ENCODE measurements at regions not wholly inside any gene's neighbourhood (a gene's known extent, or its start where the extent isn't known, plus 50 kb on each side); places are given as distances from the start of the nearest gene placed in this dataset.

DNA sequence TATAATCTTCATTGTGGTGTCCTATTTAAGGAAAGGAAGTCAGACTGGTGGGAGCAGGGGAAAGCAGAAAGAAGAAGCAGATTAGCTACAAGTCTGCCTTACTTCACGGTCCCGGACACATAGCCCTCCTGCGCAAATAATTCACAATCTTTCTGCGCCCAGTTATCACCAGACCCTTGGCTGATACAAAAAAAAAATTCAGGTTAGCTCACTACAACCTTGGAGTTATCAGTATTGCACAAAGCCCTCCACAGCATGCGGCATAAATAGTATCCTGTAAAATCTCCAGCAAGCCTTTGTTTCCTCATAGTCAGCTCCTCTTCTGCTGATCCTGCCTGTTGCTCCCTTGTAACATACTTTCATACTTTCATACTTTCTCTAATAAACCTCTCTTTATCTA, 148.6 kb upstream of the FUT9 start:
- in situ Hi-C loops (cut with HindIII; ENCODE audit: low pct_unique_long_range_greater_than_20kb, low sequenced_read_pairs), result no loop called here
- no peak overlapping the region for H3K27ac ChIP-seq (ENCODE audit: low read length)
- CTCF ChIA-PET, result no interaction called here
- POLR2A ChIA-PET, result no interaction called here
- ATAC-seq (no peak), DNase-seq (ENCODE audit: low read depth, low spot score) (no peak)
- intact Hi-C loops (cut with micrococcal nuclease; ENCODE audit: unreplicated experiment), result loop anchor here (5.0 to 10.0 kb wide), 2 partner anchors 435 to 502 kb away; no protein-coding TSS in a partner anchor
- no peak for TF ChIP-seq POLR2AphosphoS5 (IDR thresholded peaks at IDR 0.05; ENCODE audit: low read depth, low read length)
- TF ChIP-seq, protein P1, sequence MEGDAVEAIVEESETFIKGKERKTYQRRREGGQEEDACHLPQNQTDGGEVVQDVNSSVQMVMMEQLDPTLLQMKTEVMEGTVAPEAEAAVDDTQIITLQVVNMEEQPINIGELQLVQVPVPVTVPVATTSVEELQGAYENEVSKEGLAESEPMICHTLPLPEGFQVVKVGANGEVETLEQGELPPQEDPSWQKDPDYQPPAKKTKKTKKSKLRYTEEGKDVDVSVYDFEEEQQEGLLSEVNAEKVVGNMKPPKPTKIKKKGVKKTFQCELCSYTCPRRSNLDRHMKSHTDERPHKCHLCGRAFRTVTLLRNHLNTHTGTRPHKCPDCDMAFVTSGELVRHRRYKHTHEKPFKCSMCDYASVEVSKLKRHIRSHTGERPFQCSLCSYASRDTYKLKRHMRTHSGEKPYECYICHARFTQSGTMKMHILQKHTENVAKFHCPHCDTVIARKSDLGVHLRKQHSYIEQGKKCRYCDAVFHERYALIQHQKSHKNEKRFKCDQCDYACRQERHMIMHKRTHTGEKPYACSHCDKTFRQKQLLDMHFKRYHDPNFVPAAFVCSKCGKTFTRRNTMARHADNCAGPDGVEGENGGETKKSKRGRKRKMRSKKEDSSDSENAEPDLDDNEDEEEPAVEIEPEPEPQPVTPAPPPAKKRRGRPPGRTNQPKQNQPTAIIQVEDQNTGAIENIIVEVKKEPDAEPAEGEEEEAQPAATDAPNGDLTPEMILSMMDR (IDR thresholded peaks at IDR 0.05), result no peak
- no peak for TF ChIP-seq TCF7L2 (IDR thresholded peaks at IDR 0.05; ENCODE audit: low read depth, low read length)
- TF ChIP-seq SIN3A (IDR thresholded peaks at IDR 0.05; ENCODE audit: borderline replicate concordance, insufficient read depth, low read depth, low read length), result no peak
- TF ChIP-seq, protein P2, sequence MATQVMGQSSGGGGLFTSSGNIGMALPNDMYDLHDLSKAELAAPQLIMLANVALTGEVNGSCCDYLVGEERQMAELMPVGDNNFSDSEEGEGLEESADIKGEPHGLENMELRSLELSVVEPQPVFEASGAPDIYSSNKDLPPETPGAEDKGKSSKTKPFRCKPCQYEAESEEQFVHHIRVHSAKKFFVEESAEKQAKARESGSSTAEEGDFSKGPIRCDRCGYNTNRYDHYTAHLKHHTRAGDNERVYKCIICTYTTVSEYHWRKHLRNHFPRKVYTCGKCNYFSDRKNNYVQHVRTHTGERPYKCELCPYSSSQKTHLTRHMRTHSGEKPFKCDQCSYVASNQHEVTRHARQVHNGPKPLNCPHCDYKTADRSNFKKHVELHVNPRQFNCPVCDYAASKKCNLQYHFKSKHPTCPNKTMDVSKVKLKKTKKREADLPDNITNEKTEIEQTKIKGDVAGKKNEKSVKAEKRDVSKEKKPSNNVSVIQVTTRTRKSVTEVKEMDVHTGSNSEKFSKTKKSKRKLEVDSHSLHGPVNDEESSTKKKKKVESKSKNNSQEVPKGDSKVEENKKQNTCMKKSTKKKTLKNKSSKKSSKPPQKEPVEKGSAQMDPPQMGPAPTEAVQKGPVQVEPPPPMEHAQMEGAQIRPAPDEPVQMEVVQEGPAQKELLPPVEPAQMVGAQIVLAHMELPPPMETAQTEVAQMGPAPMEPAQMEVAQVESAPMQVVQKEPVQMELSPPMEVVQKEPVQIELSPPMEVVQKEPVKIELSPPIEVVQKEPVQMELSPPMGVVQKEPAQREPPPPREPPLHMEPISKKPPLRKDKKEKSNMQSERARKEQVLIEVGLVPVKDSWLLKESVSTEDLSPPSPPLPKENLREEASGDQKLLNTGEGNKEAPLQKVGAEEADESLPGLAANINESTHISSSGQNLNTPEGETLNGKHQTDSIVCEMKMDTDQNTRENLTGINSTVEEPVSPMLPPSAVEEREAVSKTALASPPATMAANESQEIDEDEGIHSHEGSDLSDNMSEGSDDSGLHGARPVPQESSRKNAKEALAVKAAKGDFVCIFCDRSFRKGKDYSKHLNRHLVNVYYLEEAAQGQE (IDR thresholded peaks at IDR 0.05; ENCODE audit: insufficient read depth in 1 of 2, low read depth in 2 of 2, low read length in 1 of 2), result no peak
- no peaks in the 10 kb centered on the region for H3K4me1 ChIP-seq (ENCODE audit: control insufficient read depth, insufficient read depth, low read length)
- no TSS peak for BruUV-seq (replicated peaks)
- no peak overlapping the region for H3K4me3 ChIP-seq (ENCODE audit: low read depth in 2 of 2, low read length in 2 of 2)
- H3K36me3 ChIP-seq (ENCODE audit: control insufficient read depth, insufficient read depth, low read length), result no peaks in the 10 kb centered on the region
- no peaks in the 10 kb centered on the region for H3K27me3 ChIP-seq (ENCODE audit: control insufficient read depth, insufficient read depth, low read length)
- H3K9me3 ChIP-seq (ENCODE audit: control insufficient read depth, insufficient read depth, low read depth, low read length), result no peaks in the 10 kb centered on the region

DNA sequence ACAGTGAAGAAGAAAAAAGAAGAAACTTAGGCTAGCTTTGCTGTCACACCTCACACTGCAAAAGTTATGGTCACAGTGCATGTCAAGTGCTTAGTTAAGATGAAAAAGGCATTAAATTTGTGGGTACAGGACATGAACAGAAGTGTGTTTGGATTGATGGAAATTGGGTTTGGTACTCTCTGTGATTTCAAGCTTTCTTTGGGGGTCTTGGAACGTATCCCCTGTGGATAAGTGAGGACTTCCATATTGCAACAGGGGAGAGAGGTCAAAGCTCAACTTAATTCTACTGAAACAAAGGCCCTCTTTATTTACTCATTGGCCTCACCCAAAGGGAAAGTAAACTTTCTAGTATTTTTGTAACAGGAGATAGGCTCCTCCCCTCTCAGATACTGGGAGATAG, 138.3 kb upstream of the FUT9 start:
- Histone ChIP-seq H3K27ac (ENCODE audit: low read length) (no peak overlapping the region), H3K27me3 (ENCODE audit: control insufficient read depth, insufficient read depth, low read length) (no peaks in the 10 kb centered on the region), H3K36me3 (ENCODE audit: control insufficient read depth, insufficient read depth, low read length) (no peaks in the 10 kb centered on the region), H3K9me3 (ENCODE audit: control insufficient read depth, insufficient read depth, low read depth, low read length) (no peaks in the 10 kb centered on the region), H3K4me1 (ENCODE audit: control insufficient read depth, insufficient read depth, low read length) (no peaks in the 10 kb centered on the region), H3K4me3 (ENCODE audit: low read depth in 2 of 2, low read length in 2 of 2) (no peak overlapping the region)
- in situ Hi-C loops (cut with HindIII; ENCODE audit: low pct_unique_long_range_greater_than_20kb, low sequenced_read_pairs) (loop anchor here (5.0 kb wide), 1 partner anchor 100 kb away; no protein-coding TSS in a partner anchor), intact Hi-C loops (cut with micrococcal nuclease; ENCODE audit: unreplicated experiment) (no loop called here)
- ChIA-PET POLR2A (no interaction called here), CTCF (no interaction called here)
- TF ChIP-seq, protein P2 (IDR thresholded peaks at IDR 0.05; ENCODE audit: insufficient read depth in 1 of 2, low read depth in 2 of 2, low read length in 1 of 2), result no peak
- TF ChIP-seq, protein P1 (IDR thresholded peaks at IDR 0.05), result no peak
- TF ChIP-seq SIN3A (IDR thresholded peaks at IDR 0.05; ENCODE audit: borderline replicate concordance, insufficient read depth, low read depth, low read length) (no peak), POLR2AphosphoS5 (IDR thresholded peaks at IDR 0.05; ENCODE audit: low read depth, low read length) (no peak), TCF7L2 (IDR thresholded peaks at IDR 0.05; ENCODE audit: low read depth, low read length) (no peak)
- ATAC-seq, result no peak
- DNase-seq (ENCODE audit: low read depth, low spot score), result no peak
- BruUV-seq (replicated peaks), result no TSS peak

Measured in Panc1 (cell line).